ENCODE measurements at regions not wholly inside any gene's neighbourhood (a gene's known extent, or its start where the extent isn't known, plus 50 kb on each side); places are given as distances from the start of the nearest gene placed in this dataset.
"Not testable (repeated sequence)": the region's sequence is repeated elsewhere in the genome, so short reads cannot be mapped to it uniquely, and the experiment has no call there.

- no peaks in the 10 kb centered on the region for H3K9me3 ChIP-seq (replicated peaks; ENCODE audit: control insufficient read depth, low read depth, low read length)
- H3K4me1 ChIP-seq (ENCODE audit: control insufficient read depth, insufficient read depth, low read length): peaks cover 3% of the 10 kb centered on the region
- DNase-seq: no peak
- H3K27me3 ChIP-seq (ENCODE audit: control insufficient read depth, insufficient read depth, low read length): no peaks in the 10 kb centered on the region
- H3K27ac ChIP-seq (ENCODE audit: low read length): no peak overlapping the region
- no peak overlapping the region for H3K4me3 ChIP-seq (ENCODE audit: low read length)
- 40% methylated on average over 2 of the region's 5 CpGs for WGBS (ENCODE audit: insufficient coverage)
- H3K36me3 ChIP-seq (ENCODE audit: control insufficient read depth, insufficient read depth, low read length): no peaks in the 10 kb centered on the region
Observed at GRCh38 chr18:22286585-22286984, 117.2 kb downstream of the GATA6 start.

GRCh38 chr18:22285361-22286140, 116.2 kb downstream of the GATA6 start:
- DNase-seq: peak; percentile 30
- Histone ChIP-seq H3K36me3 (ENCODE audit: control insufficient read depth, insufficient read depth, low read length) (no peaks in the 10 kb centered on the region), H3K4me3 (ENCODE audit: low read length) (no peak overlapping the region), H3K27me3 (ENCODE audit: control insufficient read depth, insufficient read depth, low read length) (no peaks in the 10 kb centered on the region), H3K9me3 (replicated peaks; ENCODE audit: control insufficient read depth, low read depth, low read length) (no peaks in the 10 kb centered on the region), H3K27ac (ENCODE audit: low read length) (no peak overlapping the region), H3K4me1 (ENCODE audit: control insufficient read depth, insufficient read depth, low read length) (peaks cover 3% of the 10 kb centered on the region)
- WGBS (ENCODE audit: insufficient coverage): 44% methylated on average over 1 of the region's 3 CpGs

- no peak for DNase-seq
- no peaks in the 10 kb centered on the region for H3K9me3 ChIP-seq (replicated peaks; ENCODE audit: control insufficient read depth, low read depth, low read length)
- no peak overlapping the region for H3K4me3 ChIP-seq (ENCODE audit: low read length)
- peaks cover 3% of the 10 kb centered on the region for H3K4me1 ChIP-seq (ENCODE audit: control insufficient read depth, insufficient read depth, low read length)
- 20% methylated on average over 1 of the region's 3 CpGs for WGBS (ENCODE audit: insufficient coverage)
- H3K36me3 ChIP-seq (ENCODE audit: control insufficient read depth, insufficient read depth, low read length): no peaks in the 10 kb centered on the region
- no peak overlapping the region for H3K27ac ChIP-seq (ENCODE audit: low read length)
- H3K27me3 ChIP-seq (ENCODE audit: control insufficient read depth, insufficient read depth, low read length): no peaks in the 10 kb centered on the region
Observed at GRCh38 chr18:22284581-22285360, 115.4 kb downstream of the GATA6 start.

- WGBS (ENCODE audit: insufficient coverage): no CpG with 5 or more reads among the region's 4 CpGs
- not testable (repeated sequence) for DNase-seq; H3K9me3 ChIP-seq (replicated peaks; ENCODE audit: control insufficient read depth, low read depth, low read length); H3K4me3 ChIP-seq (ENCODE audit: low read length); H3K36me3 ChIP-seq (ENCODE audit: control insufficient read depth, insufficient read depth, low read length); H3K27me3 ChIP-seq (ENCODE audit: control insufficient read depth, insufficient read depth, low read length); H3K27ac ChIP-seq (ENCODE audit: low read length); H3K4me1 ChIP-seq (ENCODE audit: control insufficient read depth, insufficient read depth, low read length)
Observed at GRCh38 chr18:22283855-22284254, 114.5 kb downstream of the GATA6 start.

GRCh38 chr18:22283397-22283796, 114.0 kb downstream of the GATA6 start:
- H3K4me1 ChIP-seq (ENCODE audit: control insufficient read depth, insufficient read depth, low read length): peaks cover 3% of the 10 kb centered on the region
- H3K9me3 ChIP-seq (replicated peaks; ENCODE audit: control insufficient read depth, low read depth, low read length): no peaks in the 10 kb centered on the region
- H3K4me3 ChIP-seq (ENCODE audit: low read length): no peak overlapping the region
- no peak for DNase-seq
- H3K36me3 ChIP-seq (ENCODE audit: control insufficient read depth, insufficient read depth, low read length): no peaks in the 10 kb centered on the region
- WGBS (ENCODE audit: insufficient coverage): 80% methylated on average over 2 of the region's 3 CpGs
- H3K27ac ChIP-seq (ENCODE audit: low read length): no peak overlapping the region
- no peaks in the 10 kb centered on the region for H3K27me3 ChIP-seq (ENCODE audit: control insufficient read depth, insufficient read depth, low read length)

GRCh38 chr18:22283116-22283395, 113.7 kb downstream of the GATA6 start:
- H3K4me1 ChIP-seq (ENCODE audit: control insufficient read depth, insufficient read depth, low read length): peaks cover 3% of the 10 kb centered on the region
- no peaks in the 10 kb centered on the region for H3K36me3 ChIP-seq (ENCODE audit: control insufficient read depth, insufficient read depth, low read length)
- no peak overlapping the region for H3K4me3 ChIP-seq (ENCODE audit: low read length)
- no peaks in the 10 kb centered on the region for H3K27me3 ChIP-seq (ENCODE audit: control insufficient read depth, insufficient read depth, low read length)
- no peaks in the 10 kb centered on the region for H3K9me3 ChIP-seq (replicated peaks; ENCODE audit: control insufficient read depth, low read depth, low read length)
- no peak for DNase-seq
- H3K27ac ChIP-seq (ENCODE audit: low read length): peak overlapping the region; percentile 20

- no peaks in the 10 kb centered on the region for H3K9me3 ChIP-seq (replicated peaks; ENCODE audit: control insufficient read depth, low read depth, low read length)
- peaks cover 3% of the 10 kb centered on the region for H3K4me1 ChIP-seq (ENCODE audit: control insufficient read depth, insufficient read depth, low read length)
- DNase-seq: peak; percentile 46
- H3K36me3 ChIP-seq (ENCODE audit: control insufficient read depth, insufficient read depth, low read length): no peaks in the 10 kb centered on the region
- peak overlapping the region; percentile 59 for H3K27ac ChIP-seq (ENCODE audit: low read length)
- H3K4me3 ChIP-seq (ENCODE audit: low read length): no peak overlapping the region
- 100% methylated on average over 2 of the region's 8 CpGs for WGBS (ENCODE audit: insufficient coverage)
- no peaks in the 10 kb centered on the region for H3K27me3 ChIP-seq (ENCODE audit: control insufficient read depth, insufficient read depth, low read length)
Observed at GRCh38 chr18:22282311-22283115, 113.1 kb downstream of the GATA6 start.

GRCh38 chr18:22280453-22280750, 111.0 kb downstream of the GATA6 start:
- peaks cover 3% of the 10 kb centered on the region for H3K4me1 ChIP-seq (ENCODE audit: control insufficient read depth, insufficient read depth, low read length)

GRCh38 chr18:22279741-22280452, 110.5 kb downstream of the GATA6 start:
- H3K36me3 ChIP-seq (ENCODE audit: control insufficient read depth, insufficient read depth, low read length): no peaks in the 10 kb centered on the region
- H3K9me3 ChIP-seq (replicated peaks; ENCODE audit: control insufficient read depth, low read depth, low read length): no peaks in the 10 kb centered on the region
- DNase-seq: no peak
- no peaks in the 10 kb centered on the region for H3K27me3 ChIP-seq (ENCODE audit: control insufficient read depth, insufficient read depth, low read length)
- no peak overlapping the region for H3K4me3 ChIP-seq (ENCODE audit: low read length)
- 39% methylated on average over 3 of the region's 10 CpGs for WGBS (ENCODE audit: insufficient coverage)
- no peak overlapping the region for H3K27ac ChIP-seq (ENCODE audit: low read length)
- H3K4me1 ChIP-seq (ENCODE audit: control insufficient read depth, insufficient read depth, low read length): no peaks in the 10 kb centered on the region

More at GRCh38 chr18:22280453-22280750, 111.0 kb downstream of the GATA6 start:
- H3K27ac ChIP-seq (ENCODE audit: low read length): no peak overlapping the region
- H3K27me3 ChIP-seq (ENCODE audit: control insufficient read depth, insufficient read depth, low read length): no peaks in the 10 kb centered on the region
- no peak overlapping the region for H3K4me3 ChIP-seq (ENCODE audit: low read length)
- DNase-seq: no peak
- no peaks in the 10 kb centered on the region for H3K9me3 ChIP-seq (replicated peaks; ENCODE audit: control insufficient read depth, low read depth, low read length)
- no CpG with 5 or more reads among the region's 1 CpG for WGBS (ENCODE audit: insufficient coverage)
- no peaks in the 10 kb centered on the region for H3K36me3 ChIP-seq (ENCODE audit: control insufficient read depth, insufficient read depth, low read length)

- H3K9me3 ChIP-seq (replicated peaks; ENCODE audit: control insufficient read depth, low read depth, low read length): no peaks in the 10 kb centered on the region
- no peak overlapping the region for H3K4me3 ChIP-seq (ENCODE audit: low read length)
- 100% methylated on average over 1 of the region's 1 CpG for WGBS (ENCODE audit: insufficient coverage)
- no peaks in the 10 kb centered on the region for H3K27me3 ChIP-seq (ENCODE audit: control insufficient read depth, insufficient read depth, low read length)
- H3K27ac ChIP-seq (ENCODE audit: low read length): no peak overlapping the region
- DNase-seq: no peak
- H3K4me1 ChIP-seq (ENCODE audit: control insufficient read depth, insufficient read depth, low read length): no peaks in the 10 kb centered on the region
- H3K36me3 ChIP-seq (ENCODE audit: control insufficient read depth, insufficient read depth, low read length): no peaks in the 10 kb centered on the region
Observed at GRCh38 chr18:22278798-22279197, 109.4 kb downstream of the GATA6 start.

All from muscle of leg (tissue), 3 donors.